ENCODE measurements at regions not wholly inside any gene's neighbourhood (a gene's known extent, or its start where the extent isn't known, plus 50 kb on each side); places are given as distances from the start of the nearest gene placed in this dataset.

GRCh38 chr6:140256248-140256647, 881.8 kb upstream of the CITED2 start:
- Histone ChIP-seq H3K4me3 (ENCODE audit: low read length in 2 of 2) (no peak overlapping the region), H3K4me1 (ENCODE audit: control insufficient read depth in 1 of 2, insufficient read depth in 2 of 2, low read length in 2 of 2) (no peaks in the 10 kb centered on the region), H3K9me3 (ENCODE audit: control insufficient read depth, low read length) (no peaks in the 10 kb centered on the region), H3K27me3 (ENCODE audit: control insufficient read depth in 1 of 2, insufficient read depth in 2 of 2, low read length in 1 of 2) (no peaks in the 10 kb centered on the region), H3K36me3 (ENCODE audit: control insufficient read depth in 1 of 2, insufficient read depth in 2 of 2, low read length in 1 of 2) (no peaks in the 10 kb centered on the region), H3K27ac (ENCODE audit: low read depth in 1 of 2, low read length in 2 of 2) (no peak overlapping the region)
- WGBS, 2 donors = 93% methylated on average over 2 of the region's 2 CpGs
- intact Hi-C loops (cut with DNase I) = no loop called here
- no peak for DNase-seq
- ATAC-seq (ENCODE audit: low FRiP score) = no peak

- Histone ChIP-seq H3K27me3 (ENCODE audit: control insufficient read depth in 1 of 2, insufficient read depth in 2 of 2, low read length in 1 of 2) (no peaks in the 10 kb centered on the region), H3K36me3 (ENCODE audit: control insufficient read depth in 1 of 2, insufficient read depth in 2 of 2, low read length in 1 of 2) (no peaks in the 10 kb centered on the region), H3K9me3 (ENCODE audit: control insufficient read depth, low read length) (no peaks in the 10 kb centered on the region), H3K4me3 (ENCODE audit: low read length in 2 of 2) (no peak overlapping the region), H3K4me1 (ENCODE audit: control insufficient read depth in 1 of 2, insufficient read depth in 2 of 2, low read length in 2 of 2) (no peaks in the 10 kb centered on the region), H3K27ac (ENCODE audit: low read depth in 1 of 2, low read length in 2 of 2) (no peak overlapping the region)
- ATAC-seq (ENCODE audit: low FRiP score) (no peak), DNase-seq (no peak)
- intact Hi-C loops (cut with DNase I) = no loop called here
- WGBS, 2 donors = 63 to 79% methylated on average over 1 of the region's 1 CpG
These were observed 878.6 kb upstream of the CITED2 start for GRCh38 chr6:140253096-140253495.

GRCh38 chr6:140252099-140252498, 877.7 kb upstream of the CITED2 start:
- 95 to 96% methylated on average over 2 of the region's 2 CpGs for WGBS, 2 donors
- Histone ChIP-seq H3K4me1 (ENCODE audit: control insufficient read depth in 1 of 2, insufficient read depth in 2 of 2, low read length in 2 of 2) (no peaks in the 10 kb centered on the region), H3K27ac (ENCODE audit: low read depth in 1 of 2, low read length in 2 of 2) (no peak overlapping the region), H3K36me3 (ENCODE audit: control insufficient read depth in 1 of 2, insufficient read depth in 2 of 2, low read length in 1 of 2) (no peaks in the 10 kb centered on the region), H3K9me3 (ENCODE audit: control insufficient read depth, low read length) (no peaks in the 10 kb centered on the region), H3K4me3 (ENCODE audit: low read length in 2 of 2) (no peak overlapping the region), H3K27me3 (ENCODE audit: control insufficient read depth in 1 of 2, insufficient read depth in 2 of 2, low read length in 1 of 2) (no peaks in the 10 kb centered on the region)
- no peak for ATAC-seq (ENCODE audit: low FRiP score)
- no peak for DNase-seq
- intact Hi-C loops (cut with DNase I) = no loop called here

- intact Hi-C loops (cut with DNase I) = no loop called here
- H3K4me3 ChIP-seq (ENCODE audit: low read length in 2 of 2) = no peak overlapping the region
- H3K36me3 ChIP-seq (ENCODE audit: control insufficient read depth in 1 of 2, insufficient read depth in 2 of 2, low read length in 1 of 2) = no peaks in the 10 kb centered on the region
- DNase-seq = no peak
- no peak for ATAC-seq (ENCODE audit: low FRiP score)
- no peak overlapping the region for H3K27ac ChIP-seq (ENCODE audit: low read depth in 1 of 2, low read length in 2 of 2)
- H3K9me3 ChIP-seq (ENCODE audit: control insufficient read depth, low read length) = no peaks in the 10 kb centered on the region
- H3K27me3 ChIP-seq (ENCODE audit: control insufficient read depth in 1 of 2, insufficient read depth in 2 of 2, low read length in 1 of 2) = no peaks in the 10 kb centered on the region
- 84 to 85% methylated on average over 8 of the region's 8 CpGs for WGBS, 2 donors
- no peaks in the 10 kb centered on the region for H3K4me1 ChIP-seq (ENCODE audit: control insufficient read depth in 1 of 2, insufficient read depth in 2 of 2, low read length in 2 of 2)
These were observed 871.0 kb upstream of the CITED2 start for GRCh38 chr6:140245296-140246040.

- Histone ChIP-seq H3K36me3 (ENCODE audit: control insufficient read depth in 1 of 2, insufficient read depth in 2 of 2, low read length in 1 of 2) (no peaks in the 10 kb centered on the region), H3K9me3 (ENCODE audit: control insufficient read depth, low read length) (no peaks in the 10 kb centered on the region), H3K4me1 (ENCODE audit: control insufficient read depth in 1 of 2, insufficient read depth in 2 of 2, low read length in 2 of 2) (no peaks in the 10 kb centered on the region), H3K27me3 (ENCODE audit: control insufficient read depth in 1 of 2, insufficient read depth in 2 of 2, low read length in 1 of 2) (no peaks in the 10 kb centered on the region), H3K4me3 (ENCODE audit: low read length in 2 of 2) (no peak overlapping the region), H3K27ac (ENCODE audit: low read depth in 1 of 2, low read length in 2 of 2) (no peak overlapping the region)
- WGBS, 2 donors = 89 to 92% methylated on average over 3 of the region's 3 CpGs
- ATAC-seq (ENCODE audit: low FRiP score) (no peak), DNase-seq (no peak)
- intact Hi-C loops (cut with DNase I) = no loop called here
These were observed 862.8 kb upstream of the CITED2 start for GRCh38 chr6:140237251-140237650.

GRCh38 chr6:140236732-140237131, 862.3 kb upstream of the CITED2 start:
- Histone ChIP-seq H3K9me3 (ENCODE audit: control insufficient read depth, low read length) (no peaks in the 10 kb centered on the region), H3K36me3 (ENCODE audit: control insufficient read depth in 1 of 2, insufficient read depth in 2 of 2, low read length in 1 of 2) (no peaks in the 10 kb centered on the region), H3K27ac (ENCODE audit: low read depth in 1 of 2, low read length in 2 of 2) (no peak overlapping the region), H3K4me3 (ENCODE audit: low read length in 2 of 2) (no peak overlapping the region), H3K27me3 (ENCODE audit: control insufficient read depth in 1 of 2, insufficient read depth in 2 of 2, low read length in 1 of 2) (no peaks in the 10 kb centered on the region), H3K4me1 (ENCODE audit: control insufficient read depth in 1 of 2, insufficient read depth in 2 of 2, low read length in 2 of 2) (no peaks in the 10 kb centered on the region)
- no peak for ATAC-seq (ENCODE audit: low FRiP score)
- 91 to 92% methylated on average over 3 of the region's 3 CpGs for WGBS, 2 donors
- intact Hi-C loops (cut with DNase I) = no loop called here
- DNase-seq = no peak

- 65 to 71% methylated on average over 2 of the region's 2 CpGs for WGBS, 2 donors
- H3K27ac ChIP-seq (ENCODE audit: low read depth in 1 of 2, low read length in 2 of 2) = no peak overlapping the region
- H3K4me1 ChIP-seq (ENCODE audit: control insufficient read depth in 1 of 2, insufficient read depth in 2 of 2, low read length in 2 of 2) = no peaks in the 10 kb centered on the region
- H3K27me3 ChIP-seq (ENCODE audit: control insufficient read depth in 1 of 2, insufficient read depth in 2 of 2, low read length in 1 of 2) = no peaks in the 10 kb centered on the region
- intact Hi-C loops (cut with DNase I) = no loop called here
- H3K4me3 ChIP-seq (ENCODE audit: low read length in 2 of 2) = no peak overlapping the region
- no peaks in the 10 kb centered on the region for H3K36me3 ChIP-seq (ENCODE audit: control insufficient read depth in 1 of 2, insufficient read depth in 2 of 2, low read length in 1 of 2)
- no peak for DNase-seq
- ATAC-seq (ENCODE audit: low FRiP score) = no peak
- no peaks in the 10 kb centered on the region for H3K9me3 ChIP-seq (ENCODE audit: control insufficient read depth, low read length)
These were observed 855.8 kb upstream of the CITED2 start for GRCh38 chr6:140230282-140230681.

GRCh38 chr6:140228491-140228890, 854.0 kb upstream of the CITED2 start:
- H3K4me3 ChIP-seq (ENCODE audit: low read length in 2 of 2) = no peak overlapping the region
- DNase-seq (no peak), ATAC-seq (ENCODE audit: low FRiP score) (no peak)
- no peaks in the 10 kb centered on the region for H3K9me3 ChIP-seq (ENCODE audit: control insufficient read depth, low read length)
- 93 to 96% methylated on average over 1 of the region's 1 CpG for WGBS, 2 donors
- no peaks in the 10 kb centered on the region for H3K36me3 ChIP-seq (ENCODE audit: control insufficient read depth in 1 of 2, insufficient read depth in 2 of 2, low read length in 1 of 2)
- no peak overlapping the region for H3K27ac ChIP-seq (ENCODE audit: low read depth in 1 of 2, low read length in 2 of 2)
- no peaks in the 10 kb centered on the region for H3K4me1 ChIP-seq (ENCODE audit: control insufficient read depth in 1 of 2, insufficient read depth in 2 of 2, low read length in 2 of 2)
- intact Hi-C loops (cut with DNase I) = no loop called here
- H3K27me3 ChIP-seq (ENCODE audit: control insufficient read depth in 1 of 2, insufficient read depth in 2 of 2, low read length in 1 of 2) = no peaks in the 10 kb centered on the region

- Histone ChIP-seq H3K9me3 (ENCODE audit: control insufficient read depth, low read length) (no peaks in the 10 kb centered on the region), H3K36me3 (ENCODE audit: control insufficient read depth in 1 of 2, insufficient read depth in 2 of 2, low read length in 1 of 2) (no peaks in the 10 kb centered on the region), H3K4me3 (ENCODE audit: low read length in 2 of 2) (no peak overlapping the region), H3K4me1 (ENCODE audit: control insufficient read depth in 1 of 2, insufficient read depth in 2 of 2, low read length in 2 of 2) (no peaks in the 10 kb centered on the region), H3K27me3 (ENCODE audit: control insufficient read depth in 1 of 2, insufficient read depth in 2 of 2, low read length in 1 of 2) (no peaks in the 10 kb centered on the region), H3K27ac (ENCODE audit: low read depth in 1 of 2, low read length in 2 of 2) (no peak overlapping the region)
- intact Hi-C loops (cut with DNase I) = no loop called here
- DNase-seq (no peak), ATAC-seq (ENCODE audit: low FRiP score) (no peak)
These were observed 852.2 kb upstream of the CITED2 start for GRCh38 chr6:140226637-140227036.
